SK-N-MC (cell line): ENCODE measurements at regions not wholly inside any gene's neighbourhood (a gene's known extent, or its start where the extent isn't known, plus 50 kb on each side); places are given as distances from the start of the nearest gene placed in this dataset.

ENCODE experiments used
- DNase-seq: peaks from one replicate; pipeline ENCODE4 v3.0.0-alpha.2; 2011; ENCODE audit warnings: low read depth, low spot score
- H3K27ac ChIP-seq: fragments of 200-600 bp; sonication (generic); 2 replicates; pipeline ENCODE4 v1.5.1; 2016; ENCODE audit warnings: mixed run types
- H3K36me3 ChIP-seq: fragments of 200-600 bp; sonication (generic); 2 replicates; pipeline ENCODE4 v1.6.1; 2017; ENCODE audit warnings: antibody characterized with exemption, low read length, mixed read lengths; ENCODE audit not compliant: insufficient read depth
- H3K4me3 ChIP-seq: fragments of 200-600 bp; sonication (generic); 2 replicates; pipeline ENCODE4 v1.5.1; 2016
- H3K9ac ChIP-seq: fragments of 200-600 bp; sonication (generic); 2 replicates; pipeline ENCODE4 v1.8.0; 2017; ENCODE audit warnings: mixed run types, mixed read lengths; ENCODE audit not compliant: insufficient read length
- H3K9me3 ChIP-seq: fragments of 200-600 bp; sonication (generic); 2 replicates; pipeline ENCODE4 v1.6.1; 2017; ENCODE audit warnings: low read depth, mild to moderate bottlenecking, antibody characterized with exemption, low read length, moderate library complexity, mixed read lengths
- EZH2 ChIP-seq: fragments of 200-600 bp; sonication (generic); IDR thresholded peaks from one replicate; pipeline ENCODE4 v1.6.1; 2017; ENCODE audit warnings: antibody characterized with exemption
- FOXP2 ChIP-seq: optimal IDR thresholded peaks from 2 replicates; pipeline ENCODE3; 2011; ENCODE audit warnings: mild to moderate bottlenecking, moderate library complexity; ENCODE audit not compliant: insufficient read depth; ENCODE audit errors: extremely low read length, control extremely low read depth
- POLR2AphosphoS5 ChIP-seq: IDR thresholded peaks from 2 replicates; pipeline ENCODE4 v1.6.1; 2012; ENCODE audit warnings: mild to moderate bottlenecking, low read depth, low read length, borderline replicate concordance

DNA sequence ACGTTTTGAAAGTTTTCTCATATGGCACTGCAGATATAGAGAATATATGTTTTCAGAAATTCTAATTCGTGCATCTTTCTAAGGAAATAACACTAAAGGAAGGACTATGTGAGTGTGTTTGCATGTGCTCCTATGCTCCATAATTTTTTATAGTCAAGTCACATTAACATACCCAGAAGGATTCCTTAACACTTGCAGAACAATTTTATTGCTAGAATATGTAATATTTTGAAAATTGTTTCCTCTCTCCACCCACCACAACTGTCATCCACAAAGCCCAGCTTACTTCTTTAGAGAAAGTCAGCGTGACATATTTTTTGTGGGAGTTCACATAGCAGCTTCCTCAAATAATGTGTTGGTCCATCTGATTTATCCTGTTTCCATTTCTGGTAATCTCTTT is 604.6 kb upstream of the MGAT4C start:
- Histone ChIP-seq H3K36me3 (no peaks in the 10 kb centered on the region), H3K27ac (no peak overlapping the region), H3K4me3 (no peak overlapping the region), H3K9ac (no peak overlapping the region), H3K9me3 (no peaks in the 10 kb centered on the region)
- no peak for TF ChIP-seq POLR2AphosphoS5
- no peak for TF ChIP-seq EZH2
- DNase-seq: no peak

DNA sequence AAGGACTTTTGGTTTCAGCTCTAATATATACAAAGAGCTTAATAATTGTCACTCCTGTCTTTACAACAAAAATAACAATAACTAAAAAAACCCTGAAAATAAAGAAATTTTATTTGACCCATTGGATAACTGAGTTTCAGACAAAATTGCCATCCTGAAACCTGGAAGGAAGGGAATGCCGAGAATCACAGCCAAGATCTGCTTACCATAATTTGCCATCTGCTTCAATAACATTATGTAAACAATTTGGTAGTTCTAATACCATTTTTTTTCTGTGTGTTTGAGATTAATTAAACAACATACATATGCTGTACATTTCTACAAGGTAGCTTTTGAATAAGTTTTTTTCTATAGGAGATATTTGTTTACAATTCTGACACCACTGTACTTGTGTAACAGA is 596.3 kb upstream of the MGAT4C start:
- Histone ChIP-seq H3K4me3 (no peak overlapping the region), H3K27ac (no peak overlapping the region), H3K36me3 (no peaks in the 10 kb centered on the region), H3K9ac (no peak overlapping the region), H3K9me3 (no peaks in the 10 kb centered on the region)
- TF ChIP-seq FOXP2 (no peak), EZH2 (no peak), POLR2AphosphoS5 (no peak)
- DNase-seq: no peak

DNA sequence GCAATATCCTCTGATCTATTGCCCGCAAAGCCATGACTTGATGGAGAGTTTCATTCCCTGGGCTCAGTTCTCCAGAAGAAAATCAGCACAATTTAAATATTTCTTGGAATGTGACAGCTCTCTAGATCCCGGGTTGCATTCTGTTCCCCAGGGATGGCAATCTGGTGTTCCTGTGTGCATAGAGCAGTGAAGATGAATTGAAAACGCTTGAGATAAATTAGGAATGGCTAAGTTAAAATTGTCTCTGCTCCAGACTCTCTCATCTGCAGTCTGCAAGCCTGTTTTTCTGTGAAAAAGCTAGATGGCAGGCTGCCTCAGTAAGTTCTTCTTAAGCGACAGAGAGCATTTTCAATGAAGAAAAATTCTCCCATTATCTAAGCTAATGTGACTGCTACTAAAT is 582.5 kb upstream of the MGAT4C start:
- Histone ChIP-seq H3K4me3 (no peak overlapping the region), H3K36me3 (no peaks in the 10 kb centered on the region), H3K9me3 (no peaks in the 10 kb centered on the region), H3K27ac (no peak overlapping the region), H3K9ac (no peak overlapping the region)
- TF ChIP-seq EZH2: no peak
- no peak for TF ChIP-seq POLR2AphosphoS5
- no peak for TF ChIP-seq FOXP2
- no peak for DNase-seq

DNA sequence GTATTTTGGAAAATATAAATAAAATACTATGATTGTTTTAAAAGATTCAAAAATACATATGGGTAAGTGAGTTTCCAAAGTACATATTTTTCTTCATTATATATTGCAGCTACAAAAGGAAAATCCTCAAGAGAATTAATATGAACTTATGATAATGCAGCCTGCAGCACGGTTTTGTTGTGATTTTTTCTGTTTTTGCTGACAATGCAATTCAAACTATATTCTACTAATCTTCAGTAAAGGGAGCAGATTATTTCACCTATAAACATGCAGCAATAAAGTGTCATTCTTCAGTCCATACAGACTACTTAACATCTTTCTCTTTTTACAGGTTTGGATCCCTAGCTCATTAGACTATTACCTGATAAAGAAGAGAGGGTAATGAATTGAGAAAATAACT is 582.1 kb upstream of the MGAT4C start:
- Histone ChIP-seq H3K9me3 (no peaks in the 10 kb centered on the region), H3K36me3 (no peaks in the 10 kb centered on the region), H3K9ac (no peak overlapping the region), H3K4me3 (no peak overlapping the region), H3K27ac (no peak overlapping the region)
- TF ChIP-seq FOXP2 (no peak), POLR2AphosphoS5 (no peak), EZH2 (no peak)
- DNase-seq: no peak

GRCh38 chr12:86837246-86837645 is 581.1 kb upstream of the MGAT4C start:
- Histone ChIP-seq H3K9me3 (no peaks in the 10 kb centered on the region), H3K9ac (no peak overlapping the region), H3K4me3 (no peak overlapping the region), H3K27ac (peak overlapping the region; percentile 42; the same call in 1 of the 2 replicates), H3K36me3 (no peaks in the 10 kb centered on the region)
- TF ChIP-seq EZH2 (no peak), POLR2AphosphoS5 (no peak), FOXP2 (no peak)
- no peak for DNase-seq

DNA sequence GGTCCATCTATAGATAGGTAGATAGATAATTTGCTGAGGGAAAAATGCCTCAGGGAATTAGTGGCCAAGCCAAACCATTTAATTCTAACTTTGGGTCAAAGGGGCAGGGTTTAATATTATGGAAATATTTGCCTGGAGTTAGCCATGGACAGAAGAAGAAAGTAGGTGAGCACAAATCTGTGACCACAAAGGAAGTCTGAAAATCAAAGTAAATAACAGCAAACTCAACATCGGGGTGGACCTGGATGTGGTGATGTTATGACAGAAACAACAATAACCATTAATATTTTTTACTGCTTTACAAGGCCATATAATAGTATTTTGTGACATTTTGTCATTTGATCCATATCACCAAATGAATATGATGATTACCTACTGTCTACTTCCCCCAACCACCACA is 578.0 kb upstream of the MGAT4C start:
- H3K9me3 ChIP-seq: no peaks in the 10 kb centered on the region
- no peaks in the 10 kb centered on the region for H3K36me3 ChIP-seq
- DNase-seq: no peak
- no peak overlapping the region for H3K27ac ChIP-seq
- H3K4me3 ChIP-seq: no peak overlapping the region
- H3K9ac ChIP-seq: no peak overlapping the region
- TF ChIP-seq FOXP2: no peak
- no peak for TF ChIP-seq EZH2
- no peak for TF ChIP-seq POLR2AphosphoS5

DNA sequence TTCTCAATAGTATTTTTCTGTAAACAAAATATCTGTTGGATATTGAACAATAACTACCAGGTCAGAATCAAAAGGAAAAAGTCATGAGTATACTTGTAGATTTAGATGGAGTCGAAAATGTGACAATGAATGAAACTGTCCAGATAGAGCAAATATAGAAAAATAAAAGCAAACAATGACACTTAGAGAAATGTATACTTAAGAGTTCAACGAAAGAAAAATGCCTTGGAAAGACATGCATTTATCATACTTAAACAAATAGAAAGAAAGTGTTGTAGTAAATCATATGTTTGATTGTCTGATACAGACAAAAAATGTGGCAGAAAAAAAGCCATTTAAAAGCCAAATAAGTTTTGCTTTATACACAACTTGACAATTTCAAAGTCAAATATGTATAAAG is 571.2 kb upstream of the MGAT4C start:
- no peaks in the 10 kb centered on the region for H3K9me3 ChIP-seq
- no peak overlapping the region for H3K27ac ChIP-seq
- TF ChIP-seq EZH2: no peak
- no peak for TF ChIP-seq FOXP2
- no peak for TF ChIP-seq POLR2AphosphoS5
- no peaks in the 10 kb centered on the region for H3K36me3 ChIP-seq
- no peak overlapping the region for H3K4me3 ChIP-seq
- H3K9ac ChIP-seq: no peak overlapping the region
- DNase-seq: no peak

- no peak overlapping the region for H3K27ac ChIP-seq
- H3K9me3 ChIP-seq: no peaks in the 10 kb centered on the region
- no peak overlapping the region for H3K9ac ChIP-seq
- no peak for TF ChIP-seq FOXP2
- TF ChIP-seq POLR2AphosphoS5: no peak
- no peak for TF ChIP-seq EZH2
- DNase-seq: no peak
- no peaks in the 10 kb centered on the region for H3K36me3 ChIP-seq
- H3K4me3 ChIP-seq: no peak overlapping the region
Observed at GRCh38 chr12:86826051-86826450, 569.9 kb upstream of the MGAT4C start.

- Histone ChIP-seq H3K36me3 (no peaks in the 10 kb centered on the region), H3K27ac (no peak overlapping the region), H3K4me3 (no peak overlapping the region), H3K9me3 (no peaks in the 10 kb centered on the region), H3K9ac (no peak overlapping the region)
- DNase-seq: no peak
- TF ChIP-seq EZH2 (no peak), FOXP2 (no peak), POLR2AphosphoS5 (no peak)
Observed at GRCh38 chr12:86801439-86801838, 545.2 kb upstream of the MGAT4C start.
